ENCODE measurements at regions not wholly inside any gene's neighbourhood (a gene's known extent, or its start where the extent isn't known, plus 50 kb on each side); places are given as distances from the start of the nearest gene placed in this dataset.

DNA sequence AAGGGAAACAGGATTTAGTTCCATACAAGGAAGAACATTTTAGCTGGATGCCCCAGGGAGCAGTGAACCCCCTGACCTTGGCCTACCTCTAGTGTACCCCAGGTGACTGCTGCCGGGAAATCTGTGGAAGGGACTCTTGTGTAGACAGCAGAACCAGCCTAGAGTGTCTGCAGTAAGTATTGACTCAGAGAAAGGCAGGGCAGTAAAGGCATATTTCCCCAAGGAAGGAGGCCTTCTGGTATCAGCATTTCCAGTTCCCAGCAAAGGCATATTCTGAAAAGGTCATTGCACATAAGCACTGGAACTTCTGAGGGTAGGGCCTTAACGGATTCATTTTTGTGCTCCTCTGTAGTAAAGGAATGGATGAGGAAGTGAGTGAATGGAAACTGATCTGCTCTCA lies 246.2 kb downstream of the FAM43A start:
- no peak for DNase-seq (ENCODE audit: low read depth)
- H3K4me3 ChIP-seq (ENCODE audit: low read length), result no peak overlapping the region
- TF ChIP-seq, protein P1, sequence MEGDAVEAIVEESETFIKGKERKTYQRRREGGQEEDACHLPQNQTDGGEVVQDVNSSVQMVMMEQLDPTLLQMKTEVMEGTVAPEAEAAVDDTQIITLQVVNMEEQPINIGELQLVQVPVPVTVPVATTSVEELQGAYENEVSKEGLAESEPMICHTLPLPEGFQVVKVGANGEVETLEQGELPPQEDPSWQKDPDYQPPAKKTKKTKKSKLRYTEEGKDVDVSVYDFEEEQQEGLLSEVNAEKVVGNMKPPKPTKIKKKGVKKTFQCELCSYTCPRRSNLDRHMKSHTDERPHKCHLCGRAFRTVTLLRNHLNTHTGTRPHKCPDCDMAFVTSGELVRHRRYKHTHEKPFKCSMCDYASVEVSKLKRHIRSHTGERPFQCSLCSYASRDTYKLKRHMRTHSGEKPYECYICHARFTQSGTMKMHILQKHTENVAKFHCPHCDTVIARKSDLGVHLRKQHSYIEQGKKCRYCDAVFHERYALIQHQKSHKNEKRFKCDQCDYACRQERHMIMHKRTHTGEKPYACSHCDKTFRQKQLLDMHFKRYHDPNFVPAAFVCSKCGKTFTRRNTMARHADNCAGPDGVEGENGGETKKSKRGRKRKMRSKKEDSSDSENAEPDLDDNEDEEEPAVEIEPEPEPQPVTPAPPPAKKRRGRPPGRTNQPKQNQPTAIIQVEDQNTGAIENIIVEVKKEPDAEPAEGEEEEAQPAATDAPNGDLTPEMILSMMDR (conservative IDR thresholded peaks at IDR 0.05; ENCODE audit: low read length), result no peak

DNA sequence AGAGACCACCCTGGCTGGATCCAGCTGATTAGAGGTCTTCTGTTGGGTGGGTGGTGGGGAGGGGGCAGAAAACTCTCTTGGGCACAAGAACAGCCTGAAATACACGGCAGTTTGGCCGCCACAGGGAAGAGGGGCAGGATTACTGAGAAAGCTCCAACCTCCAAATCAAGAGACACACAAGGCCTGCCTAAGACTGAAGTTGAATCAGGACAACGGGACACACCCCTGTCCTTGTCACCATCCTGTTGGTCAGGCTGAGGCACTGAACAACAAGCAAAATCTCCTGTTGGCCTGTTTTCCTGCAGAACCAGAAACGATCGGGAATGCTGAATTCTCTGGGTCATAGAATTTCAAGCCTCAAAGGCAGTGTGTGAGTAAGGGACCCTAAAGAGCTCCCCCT lies 247.8 kb downstream of the FAM43A start:
- TF ChIP-seq, protein P1 (conservative IDR thresholded peaks at IDR 0.05; ENCODE audit: low read length), result no peak
- H3K4me3 ChIP-seq (ENCODE audit: low read length), result no peak overlapping the region
- no peak for DNase-seq (ENCODE audit: low read depth)

DNA sequence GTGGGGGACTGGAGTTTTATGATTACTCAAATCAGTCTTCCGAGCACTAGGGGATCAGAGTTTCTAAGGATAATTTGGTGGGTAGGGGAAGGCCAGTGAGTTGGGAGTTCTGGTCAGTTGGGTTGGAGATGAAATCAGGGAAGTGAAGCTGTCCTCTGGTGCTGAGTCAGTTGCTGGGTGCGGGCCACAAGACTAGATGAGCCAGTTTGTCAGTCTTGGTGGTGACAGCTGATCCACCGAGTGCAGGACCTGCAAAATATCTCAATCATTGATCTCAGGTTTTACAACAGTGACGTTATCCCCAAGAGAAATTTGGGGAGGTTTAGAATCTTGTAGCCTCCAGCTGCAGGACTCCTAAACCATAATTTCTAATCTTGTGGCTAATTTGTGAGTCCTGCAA lies 249.4 kb downstream of the FAM43A start:
- DNase-seq (ENCODE audit: low read depth), result no peak
- TF ChIP-seq, protein P1 (conservative IDR thresholded peaks at IDR 0.05; ENCODE audit: low read length), result no peak
- H3K4me3 ChIP-seq (ENCODE audit: low read length), result no peak overlapping the region

DNA sequence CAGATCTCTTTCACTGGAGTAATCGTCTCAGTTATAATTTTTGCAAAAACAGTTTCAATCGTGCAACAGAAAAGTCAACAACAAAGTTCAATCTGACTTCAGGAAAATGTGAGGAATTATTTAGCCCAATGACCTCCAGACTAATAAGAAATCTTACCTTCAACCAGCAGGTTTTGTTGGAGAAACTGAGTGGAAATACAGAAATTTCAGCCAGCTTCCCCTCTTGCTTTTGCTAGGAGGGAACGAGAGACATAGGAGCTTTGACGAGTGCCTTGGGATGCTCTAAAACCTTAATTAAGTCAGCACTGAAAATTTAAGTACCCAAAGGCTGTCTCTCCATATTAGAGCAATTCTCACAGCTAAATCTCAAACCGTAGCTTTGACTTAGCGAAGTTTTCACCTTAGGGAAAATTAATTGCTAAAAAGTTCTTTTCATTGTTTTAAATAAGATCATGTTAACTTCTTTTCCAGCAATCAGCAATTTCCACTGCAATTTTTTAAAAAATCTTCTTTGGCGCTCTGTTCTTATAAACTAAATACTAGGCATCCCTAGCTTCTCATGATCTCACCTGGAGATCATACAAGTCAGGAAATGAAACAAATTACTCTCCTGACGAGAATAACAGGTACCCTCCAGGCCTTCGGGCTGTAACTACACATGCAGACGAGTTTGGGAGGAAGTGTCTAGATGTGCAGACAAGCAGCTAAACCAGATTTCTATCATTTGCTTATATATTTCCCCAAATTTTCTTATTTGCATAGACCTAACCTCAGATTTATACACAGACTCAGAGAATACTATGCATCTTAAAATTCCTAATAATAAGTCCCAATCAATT lies 250.2 kb downstream of the FAM43A start:
- no peak overlapping the region for H3K4me3 ChIP-seq (ENCODE audit: low read length)
- TF ChIP-seq, protein P1 (conservative IDR thresholded peaks at IDR 0.05; ENCODE audit: low read length), result no peak
- DNase-seq (ENCODE audit: low read depth), result no peak

DNA sequence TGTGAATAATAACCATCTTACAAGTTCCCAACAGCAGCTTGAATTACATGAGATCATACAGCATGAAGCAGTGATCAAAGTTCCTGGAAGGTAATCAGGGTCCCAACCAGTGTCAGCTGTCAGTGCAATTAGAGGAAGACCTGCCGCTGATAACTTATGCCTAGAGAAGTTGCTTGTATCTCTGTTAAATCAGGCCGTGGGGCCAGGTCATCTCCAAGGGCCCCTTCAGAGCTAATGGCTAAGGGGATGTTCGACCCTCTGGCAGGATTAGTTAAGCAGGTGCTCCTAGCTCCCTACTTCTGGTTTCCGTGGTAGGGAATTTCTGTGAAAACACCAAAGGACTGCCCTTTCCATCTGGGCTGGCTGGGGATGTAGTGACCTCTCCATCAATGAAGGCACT lies 251.0 kb downstream of the FAM43A start:
- TF ChIP-seq, protein P1 (conservative IDR thresholded peaks at IDR 0.05; ENCODE audit: low read length), result no peak
- H3K4me3 ChIP-seq (ENCODE audit: low read length), result no peak overlapping the region
- DNase-seq (ENCODE audit: low read depth), result no peak

DNA sequence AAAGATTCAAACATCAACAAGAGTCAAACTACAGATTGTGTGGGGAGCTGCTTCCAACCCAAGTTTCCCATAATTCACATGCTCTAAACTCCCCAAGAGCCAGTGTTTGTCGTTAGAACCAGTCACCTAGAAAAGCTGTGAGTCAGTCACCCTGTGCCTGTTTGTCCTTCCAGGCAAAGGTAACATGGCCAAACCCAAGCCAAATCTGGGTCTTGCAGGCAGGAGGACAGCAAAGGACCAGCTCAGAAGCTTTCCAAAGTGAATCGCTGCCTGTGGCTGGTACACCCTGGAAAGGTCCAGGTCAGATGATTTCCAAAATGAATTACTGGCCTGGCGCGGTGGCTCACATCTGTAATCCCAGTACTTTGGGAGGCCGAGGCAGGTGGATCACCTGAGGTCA lies 251.5 kb downstream of the FAM43A start:
- DNase-seq (ENCODE audit: low read depth), result no peak
- H3K4me3 ChIP-seq (ENCODE audit: low read length), result no peak overlapping the region
- TF ChIP-seq, protein P1 (conservative IDR thresholded peaks at IDR 0.05; ENCODE audit: low read length), result no peak

DNA sequence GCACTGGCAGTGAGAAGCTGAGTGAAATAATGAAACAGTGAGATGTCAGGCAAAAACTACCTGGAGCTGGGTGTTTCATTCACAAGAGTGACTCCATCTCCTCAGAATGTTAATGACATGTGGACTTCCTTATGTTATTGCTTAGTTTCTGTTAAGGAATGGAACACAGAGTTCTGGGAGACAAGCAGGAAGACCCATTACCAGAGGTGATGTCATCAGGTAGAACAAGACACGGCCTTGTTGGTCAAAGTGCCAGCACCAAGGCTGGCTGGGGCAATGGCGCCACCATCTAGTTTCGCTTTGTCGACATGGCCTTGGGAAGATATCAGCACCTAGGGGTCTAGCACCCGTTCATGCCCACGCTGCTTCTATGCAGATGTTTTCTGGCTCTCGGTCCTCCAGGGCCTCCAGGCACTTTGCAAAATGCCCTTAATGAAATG lies 252.2 kb downstream of the FAM43A start:
- no peak for DNase-seq (ENCODE audit: low read depth)
- H3K4me3 ChIP-seq (ENCODE audit: low read length), result no peak overlapping the region
- TF ChIP-seq, protein P1 (conservative IDR thresholded peaks at IDR 0.05; ENCODE audit: low read length), result no peak
